HAP-1 (cell line): ENCODE measurements at regions not wholly inside any gene's neighbourhood (a gene's known extent, or its start where the extent isn't known, plus 50 kb on each side); places are given as distances from the start of the nearest gene placed in this dataset.

Experiments used
- DNase-seq, 2 experiments: peaks; one replicate each; pipeline ENCODE4 v3.0.0-alpha.2; 2016 to 2020; ENCODE audit warnings: low spot score in 2 of 2
- H3K27me3 ChIP-seq: fragments of 250-450 bp; sonication (Bioruptor Pico); 2 replicates; pipeline ENCODE4 v1.5.1; 2020; ENCODE audit warnings: low read depth, mild to moderate bottlenecking, moderate library complexity
- H3K36me3 ChIP-seq: fragments of 250-450 bp; sonication (Bioruptor Pico); replicated peaks from 2 replicates; pipeline ENCODE4 v1.5.1; 2020; ENCODE audit warnings: mild to moderate bottlenecking
- H3K4me1 ChIP-seq: fragments of 250-450 bp; sonication (Bioruptor Pico); 2 replicates; pipeline ENCODE4 v1.5.1; 2020; ENCODE audit warnings: mild to moderate bottlenecking
- H3K4me3 ChIP-seq: fragments of 250-450 bp; sonication (Bioruptor Pico); 2 replicates; pipeline ENCODE4 v1.5.1; 2020; ENCODE audit warnings: mild to moderate bottlenecking, moderate library complexity
- H3K9me3 ChIP-seq: fragments of 250-450 bp; sonication (Bioruptor Pico); 2 replicates; pipeline ENCODE4 v1.5.1; 2020; ENCODE audit warnings: mild to moderate bottlenecking, moderate library complexity
- in situ Hi-C: fragments of 300-500 bp; cut with MboI; formaldehyde crosslinking; loops from 3 replicates; pipeline ENCODE4 v1.14.3; 2020; ENCODE audit warnings: low sequenced_read_pairs, inconsistent platforms, mixed read lengths

- peaks cover 34% of the 10 kb centered on the region for H3K4me1 ChIP-seq
- peak; percentile 51 to 84 for DNase-seq
- H3K9me3 ChIP-seq, result peaks cover 2% of the 10 kb centered on the region
- H3K36me3 ChIP-seq, result no peaks in the 10 kb centered on the region
- H3K27me3 ChIP-seq, result no peaks in the 10 kb centered on the region
- H3K4me3 ChIP-seq, result no peak overlapping the region
- in situ Hi-C loops, result no loop called here
Observed at GRCh38 chr10:6977398-6978186, 397.5 kb upstream of the PRKCQ start.

GRCh38 chr10:6973899-6974298 lies 393.8 kb upstream of the PRKCQ start:
- Histone ChIP-seq H3K36me3 (no peaks in the 10 kb centered on the region), H3K4me3 (no peak overlapping the region), H3K27me3 (no peaks in the 10 kb centered on the region), H3K4me1 (peaks cover 17% of the 10 kb centered on the region), H3K9me3 (peaks cover 2% of the 10 kb centered on the region)
- no peak for DNase-seq
- in situ Hi-C loops, result no loop called here

GRCh38 chr10:6972226-6972625 lies 392.1 kb upstream of the PRKCQ start:
- H3K4me1 ChIP-seq, result peaks cover 4% of the 10 kb centered on the region
- H3K27me3 ChIP-seq, result no peaks in the 10 kb centered on the region
- H3K4me3 ChIP-seq, result no peak overlapping the region
- in situ Hi-C loops, result no loop called here
- H3K9me3 ChIP-seq, result peaks cover 4% of the 10 kb centered on the region
- DNase-seq, result no peak
- H3K36me3 ChIP-seq, result no peaks in the 10 kb centered on the region

DNA sequence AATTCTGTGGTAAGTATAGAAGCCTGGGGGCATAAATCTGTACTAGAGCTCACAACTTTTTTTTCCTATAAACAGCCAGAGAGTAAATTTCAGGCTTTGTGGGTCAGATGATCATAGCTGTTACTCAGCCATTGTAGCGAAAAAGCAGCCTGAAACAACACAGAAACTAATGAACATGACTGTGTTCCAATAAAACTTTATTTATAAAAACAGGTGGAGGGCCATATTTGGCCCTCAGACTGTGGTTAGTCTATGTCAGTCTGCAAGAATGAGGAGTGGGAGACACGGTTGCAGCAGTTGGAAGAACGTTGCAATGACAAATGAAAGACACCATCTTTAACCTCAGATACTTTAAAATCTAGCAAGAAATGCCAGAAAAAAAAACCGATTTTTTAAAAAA lies 389.6 kb upstream of the PRKCQ start:
- DNase-seq, result no peak

DNA sequence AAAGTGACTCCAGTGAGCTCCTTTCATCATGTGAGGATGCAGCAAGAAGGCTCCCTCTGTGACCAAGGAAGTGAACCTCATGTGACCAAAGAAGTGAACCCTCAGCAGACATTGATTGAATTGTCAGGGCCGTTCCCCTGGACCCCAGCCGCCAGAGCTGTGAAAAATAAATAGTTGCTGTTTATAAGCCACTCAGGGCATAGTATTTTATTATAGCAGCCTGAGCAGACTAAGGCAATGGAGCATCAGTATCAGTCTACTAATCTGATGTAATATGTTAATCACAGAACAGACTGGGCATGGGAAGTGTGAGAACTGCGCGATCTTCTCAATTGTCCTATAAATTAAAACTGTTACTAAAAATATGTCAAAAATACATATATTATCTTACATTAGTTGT lies 384.5 kb upstream of the PRKCQ start:
- peaks cover 2% of the 10 kb centered on the region; the same call in 1 of the 2 replicates for H3K9me3 ChIP-seq
- no peaks in the 10 kb centered on the region for H3K27me3 ChIP-seq
- no peaks in the 10 kb centered on the region for H3K4me1 ChIP-seq
- in situ Hi-C loops, result no loop called here
- no peaks in the 10 kb centered on the region for H3K36me3 ChIP-seq
- no peak for DNase-seq
- no peak overlapping the region for H3K4me3 ChIP-seq

More for the DNA sequence above, 389.6 kb upstream of the PRKCQ start:
- Histone ChIP-seq H3K4me1 (no peaks in the 10 kb centered on the region), H3K4me3 (no peak overlapping the region), H3K27me3 (no peaks in the 10 kb centered on the region), H3K9me3 (peaks cover 2% of the 10 kb centered on the region), H3K36me3 (no peaks in the 10 kb centered on the region)
- in situ Hi-C loops, result no loop called here

GRCh38 chr10:6962576-6962975 lies 382.5 kb upstream of the PRKCQ start:
- H3K4me3 ChIP-seq, result no peak overlapping the region
- DNase-seq, result no peak

GRCh38 chr10:6958711-6959110 lies 378.6 kb upstream of the PRKCQ start:
- Histone ChIP-seq H3K9me3 (no peaks in the 10 kb centered on the region), H3K36me3 (no peaks in the 10 kb centered on the region), H3K4me3 (no peak overlapping the region), H3K4me1 (no peaks in the 10 kb centered on the region), H3K27me3 (no peaks in the 10 kb centered on the region)
- no peak for DNase-seq
- in situ Hi-C loops, result no loop called here

More at GRCh38 chr10:6962576-6962975, 382.5 kb upstream of the PRKCQ start:
- Histone ChIP-seq H3K36me3 (no peaks in the 10 kb centered on the region), H3K9me3 (no peaks in the 10 kb centered on the region; the same call in 1 of the 2 replicates), H3K4me1 (no peaks in the 10 kb centered on the region), H3K27me3 (no peaks in the 10 kb centered on the region)
- in situ Hi-C loops, result no loop called here

DNA sequence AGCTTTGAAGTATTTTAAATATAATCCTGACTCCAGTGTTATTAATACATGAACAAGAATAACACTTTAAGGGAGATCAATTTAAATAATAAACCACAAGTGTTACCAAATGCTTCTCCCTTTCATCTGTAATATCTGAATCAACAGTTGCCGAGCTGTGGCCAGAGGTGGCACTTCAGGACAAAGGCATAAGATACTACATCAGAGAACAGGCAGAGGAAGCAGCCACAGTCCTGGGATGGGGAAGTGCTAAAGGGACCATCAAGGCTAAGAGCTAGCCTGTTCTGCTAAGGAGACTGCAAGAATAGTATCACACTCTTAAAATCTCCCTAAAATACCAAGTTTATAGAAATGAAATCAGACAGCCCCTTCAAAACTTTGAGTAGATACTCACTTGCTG lies 378.2 kb upstream of the PRKCQ start:
- DNase-seq, result no peak
- Histone ChIP-seq H3K27me3 (no peaks in the 10 kb centered on the region), H3K36me3 (no peaks in the 10 kb centered on the region), H3K4me1 (no peaks in the 10 kb centered on the region), H3K4me3 (no peak overlapping the region), H3K9me3 (no peaks in the 10 kb centered on the region)
- in situ Hi-C loops, result no loop called here

DNA sequence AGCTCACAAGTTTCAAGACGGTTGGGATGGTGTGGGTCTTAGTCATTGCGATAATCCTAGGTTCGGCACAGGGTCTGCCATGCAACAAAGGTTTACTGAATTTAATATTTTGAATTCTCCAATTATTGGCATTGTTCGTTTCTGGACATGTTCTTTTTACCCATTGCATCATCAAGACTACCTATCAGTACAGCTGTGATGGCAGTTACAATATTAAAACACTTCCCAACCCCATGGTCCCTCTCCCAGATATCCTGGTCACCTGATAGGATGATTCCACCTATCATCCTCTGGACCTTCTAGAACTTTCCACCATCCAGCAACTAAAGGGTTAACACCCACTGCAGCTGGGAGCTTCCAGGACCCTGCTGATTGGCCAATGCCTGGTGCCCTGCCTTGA lies 377.8 kb upstream of the PRKCQ start:
- H3K27me3 ChIP-seq, result no peaks in the 10 kb centered on the region
- in situ Hi-C loops, result no loop called here
- DNase-seq, result no peak

DNA sequence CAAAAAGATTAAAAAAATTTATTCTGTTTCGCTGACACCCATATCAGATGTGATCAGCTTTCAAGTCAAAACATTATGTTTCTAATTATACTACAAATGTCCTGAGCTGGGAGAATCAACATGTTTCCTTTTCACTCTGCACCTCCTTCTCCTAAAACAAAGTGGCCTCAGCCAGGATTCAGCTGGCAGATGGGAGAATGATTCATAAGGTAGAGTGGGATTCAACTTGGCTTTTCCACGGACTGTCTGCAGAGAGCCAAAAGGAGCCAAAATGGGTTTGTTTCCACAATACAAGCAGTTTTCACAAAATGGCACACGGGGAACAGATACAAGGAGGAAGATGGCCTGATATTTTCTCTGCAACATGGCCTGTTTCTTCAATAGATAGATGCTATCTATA lies 376.5 kb upstream of the PRKCQ start:
- DNase-seq, result no peak
- no peaks in the 10 kb centered on the region for H3K36me3 ChIP-seq
- H3K4me3 ChIP-seq, result no peak overlapping the region
- in situ Hi-C loops, result no loop called here
- H3K4me1 ChIP-seq, result no peaks in the 10 kb centered on the region
- H3K27me3 ChIP-seq, result no peaks in the 10 kb centered on the region
- no peaks in the 10 kb centered on the region for H3K9me3 ChIP-seq

More for the DNA sequence above, 377.8 kb upstream of the PRKCQ start:
- H3K9me3 ChIP-seq, result no peaks in the 10 kb centered on the region
- no peaks in the 10 kb centered on the region for H3K4me1 ChIP-seq
- H3K36me3 ChIP-seq, result no peaks in the 10 kb centered on the region
- H3K4me3 ChIP-seq, result no peak overlapping the region

DNA sequence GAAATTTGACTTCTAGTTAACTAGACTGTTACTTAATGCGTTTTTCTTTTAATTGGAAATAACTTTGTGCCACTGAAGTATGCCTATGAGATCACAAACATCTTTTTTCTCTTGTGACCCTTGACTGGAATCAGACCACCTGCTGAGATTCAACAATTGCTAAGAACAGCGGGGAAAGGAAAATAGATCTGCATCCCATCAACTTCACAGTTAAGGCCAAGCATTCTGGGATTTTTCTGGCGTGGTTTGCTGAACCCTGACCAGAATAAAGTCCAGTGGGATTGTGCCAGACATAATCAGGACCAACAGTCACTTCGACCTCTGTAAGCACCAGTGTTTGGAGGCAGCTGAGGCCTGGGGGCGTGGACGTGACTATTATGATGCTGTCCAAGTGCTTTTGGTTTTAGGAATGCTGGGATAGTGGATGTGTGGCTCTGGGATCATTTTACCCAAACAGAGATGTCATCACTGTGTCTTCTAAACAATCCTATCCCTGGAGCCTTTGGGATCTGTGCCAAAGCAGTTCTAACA lies 373.3 kb upstream of the PRKCQ start:
- in situ Hi-C loops, result no loop called here
- Histone ChIP-seq H3K27me3 (no peaks in the 10 kb centered on the region), H3K4me1 (no peaks in the 10 kb centered on the region), H3K4me3 (no peak overlapping the region), H3K9me3 (no peaks in the 10 kb centered on the region), H3K36me3 (no peaks in the 10 kb centered on the region)
- DNase-seq, result no peak

DNA sequence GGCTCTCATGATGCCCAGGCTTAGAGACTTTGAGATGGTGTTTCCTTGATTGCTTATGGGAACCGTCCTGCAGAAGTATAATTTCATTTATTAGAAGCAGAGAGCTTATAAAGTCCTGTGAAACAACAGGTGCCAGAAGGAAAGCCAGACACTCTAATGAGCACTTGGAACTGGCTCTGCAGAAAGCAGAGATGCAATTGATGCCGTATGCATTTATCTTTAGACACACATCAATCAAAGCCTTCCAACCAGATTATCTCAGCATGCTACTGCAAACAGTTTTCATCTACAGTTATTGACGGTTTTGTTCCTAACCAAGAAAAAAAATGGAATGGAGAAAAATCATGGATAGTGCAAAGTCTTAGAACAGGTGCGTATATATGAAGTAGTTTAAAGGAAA lies 371.7 kb upstream of the PRKCQ start:
- in situ Hi-C loops, result no loop called here
- no peaks in the 10 kb centered on the region for H3K9me3 ChIP-seq
- H3K4me1 ChIP-seq, result no peaks in the 10 kb centered on the region
- no peak for DNase-seq
- no peaks in the 10 kb centered on the region for H3K27me3 ChIP-seq
- H3K36me3 ChIP-seq, result no peaks in the 10 kb centered on the region
- H3K4me3 ChIP-seq, result no peak overlapping the region

DNA sequence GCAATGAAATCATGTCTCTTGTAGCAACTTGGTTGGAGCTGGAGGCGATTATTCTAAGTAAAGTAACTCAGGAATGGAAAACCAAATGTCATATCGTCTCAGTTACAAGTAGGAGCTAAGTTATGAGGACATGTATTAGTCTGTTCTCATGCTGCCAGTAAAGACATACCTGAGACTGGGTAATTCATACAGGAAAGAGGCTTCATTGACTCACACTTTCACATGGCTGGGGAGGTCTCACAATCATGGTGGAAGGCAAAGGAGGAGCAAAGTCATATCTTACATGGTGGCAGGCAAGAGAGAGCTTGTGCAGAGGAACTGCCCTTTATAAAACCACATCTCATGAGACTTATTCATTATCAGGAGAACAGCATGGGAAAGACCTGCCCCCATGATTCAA lies 370.1 kb upstream of the PRKCQ start:
- Histone ChIP-seq H3K4me3 (no peak overlapping the region), H3K27me3 (no peaks in the 10 kb centered on the region), H3K9me3 (no peaks in the 10 kb centered on the region), H3K4me1 (no peaks in the 10 kb centered on the region), H3K36me3 (no peaks in the 10 kb centered on the region)
- no peak for DNase-seq
- in situ Hi-C loops, result no loop called here

DNA sequence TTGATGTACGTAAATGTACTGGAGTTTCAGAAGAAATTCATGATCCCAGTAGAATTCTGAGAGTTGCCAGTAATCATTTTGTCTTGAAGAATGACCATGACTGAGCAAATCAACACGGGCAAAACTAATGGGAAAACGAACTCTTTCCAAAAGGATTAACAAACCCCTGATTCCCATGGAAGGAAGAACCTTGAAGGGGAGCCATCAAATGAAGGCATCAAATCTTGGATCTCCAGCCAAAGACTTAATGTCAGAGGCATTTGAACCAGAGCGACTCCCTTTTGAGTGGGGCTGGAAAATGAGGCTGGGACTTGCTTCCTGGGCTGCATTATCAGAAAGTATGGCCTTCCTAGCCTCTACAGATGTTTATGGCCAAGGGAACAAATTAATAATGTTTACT lies 364.4 kb upstream of the PRKCQ start:
- no peaks in the 10 kb centered on the region for H3K27me3 ChIP-seq
- no peak overlapping the region for H3K4me3 ChIP-seq
- DNase-seq, result no peak
- no peaks in the 10 kb centered on the region for H3K36me3 ChIP-seq
- H3K9me3 ChIP-seq, result no peaks in the 10 kb centered on the region
- no peaks in the 10 kb centered on the region for H3K4me1 ChIP-seq
- in situ Hi-C loops, result no loop called here
